IPS-20b (cell line): ENCODE measurements at regions not wholly inside any gene's neighbourhood (a gene's known extent, or its start where the extent isn't known, plus 50 kb on each side); places are given as distances from the start of the nearest gene placed in this dataset.

Experiments
- H3K27ac ChIP-seq: one replicate; pipeline ENCODE4 v1.5.1; 2013; ENCODE audit warnings: low read length
- H3K27me3 ChIP-seq: 2 replicates; pipeline ENCODE4 v1.6.1; 2013; ENCODE audit warnings: mild to moderate bottlenecking, low read length, inconsistent platforms; ENCODE audit not compliant: insufficient read depth
- H3K36me3 ChIP-seq: 2 replicates; pipeline ENCODE4 v1.6.1; 2013; ENCODE audit warnings: low read depth, mild to moderate bottlenecking, inconsistent platforms, low read length, moderate library complexity; ENCODE audit not compliant: insufficient read depth
- H3K4me1 ChIP-seq: 2 replicates; pipeline ENCODE4 v1.6.1; 2013; ENCODE audit warnings: mild to moderate bottlenecking, control low read depth, inconsistent platforms, low read length, moderate library complexity; ENCODE audit not compliant: insufficient read depth
- H3K4me3 ChIP-seq: 2 replicates; pipeline ENCODE4 v1.5.1; 2013; ENCODE audit warnings: mild to moderate bottlenecking, low read length, inconsistent platforms
- H3K9ac ChIP-seq: 2 replicates; pipeline ENCODE4 v1.6.1; 2013; ENCODE audit warnings: low read depth, mild to moderate bottlenecking, inconsistent platforms, low read length, moderate library complexity
- H3K9me3 ChIP-seq: 2 replicates; pipeline ENCODE4 v1.6.1; 2013; ENCODE audit warnings: mild to moderate bottlenecking, low read depth, low read length, inconsistent platforms; ENCODE audit not compliant: insufficient read depth

DNA sequence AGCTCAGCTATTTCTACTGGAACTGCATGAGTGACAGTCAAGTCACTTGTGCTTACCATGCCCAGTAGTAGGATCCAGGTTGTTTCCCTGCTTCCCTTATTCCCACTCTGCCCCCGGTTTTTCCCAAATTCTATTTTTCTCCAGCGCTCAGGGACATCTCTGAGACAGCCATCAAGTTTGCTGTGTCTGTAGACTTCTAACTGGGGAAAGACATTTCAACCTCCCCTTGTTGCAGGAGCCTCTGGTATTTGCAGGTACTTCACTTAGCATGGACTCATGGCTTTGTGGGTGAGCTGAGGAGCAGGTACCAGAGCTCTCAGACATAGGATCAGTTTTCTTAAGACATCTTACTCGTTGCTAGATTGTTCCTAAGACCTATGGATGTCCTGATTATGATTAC, 801.6 kb upstream of the RBFOX1 start:
- Histone ChIP-seq H3K4me1 (no peaks in the 10 kb centered on the region), H3K36me3 (no peaks in the 10 kb centered on the region), H3K9ac (no peak overlapping the region), H3K27ac (no peak overlapping the region), H3K9me3 (no peaks in the 10 kb centered on the region), H3K4me3 (no peak overlapping the region), H3K27me3 (no peaks in the 10 kb centered on the region)

DNA sequence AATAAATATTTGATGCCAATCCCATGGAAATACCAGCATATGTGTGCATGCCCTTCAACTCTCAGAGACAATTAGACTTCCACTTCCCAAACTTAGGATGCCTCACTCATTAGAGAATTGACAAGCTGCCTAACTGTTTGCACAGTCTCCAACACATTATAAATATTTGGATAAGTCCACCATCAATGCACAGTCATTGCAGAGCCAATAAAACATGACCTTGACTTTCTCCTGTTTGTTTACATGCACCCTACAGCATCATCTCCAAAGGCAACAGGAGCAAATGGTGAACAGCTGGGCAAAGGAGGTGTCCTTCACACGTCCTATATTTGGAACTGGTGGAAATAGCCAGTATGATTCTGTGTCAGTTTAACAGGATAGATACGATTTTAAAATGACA, 804.4 kb upstream of the RBFOX1 start:
- no peaks in the 10 kb centered on the region for H3K36me3 ChIP-seq
- no peaks in the 10 kb centered on the region for H3K9me3 ChIP-seq
- H3K4me1 ChIP-seq: no peaks in the 10 kb centered on the region
- no peaks in the 10 kb centered on the region for H3K27me3 ChIP-seq
- H3K4me3 ChIP-seq: no peak overlapping the region
- H3K27ac ChIP-seq: no peak overlapping the region
- H3K9ac ChIP-seq: no peak overlapping the region

DNA sequence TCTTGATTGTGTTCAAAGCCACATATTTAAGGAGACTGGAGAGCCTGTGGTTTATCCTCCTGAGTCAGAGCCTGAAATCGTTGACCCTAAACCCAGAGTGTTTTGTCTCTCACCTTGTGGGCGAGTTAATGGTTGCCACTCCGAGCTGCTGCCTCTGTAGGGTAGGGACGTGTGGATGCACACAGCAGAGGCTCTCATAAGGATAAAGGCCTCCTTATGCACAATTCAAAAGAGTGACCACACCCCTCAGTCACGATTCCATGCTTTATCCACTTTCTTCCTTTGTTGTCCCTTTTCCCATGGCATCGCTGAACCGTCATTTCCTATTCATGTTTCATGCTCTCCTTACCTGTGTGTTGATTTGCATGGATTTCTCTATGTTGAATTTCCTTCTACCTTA, 805.0 kb upstream of the RBFOX1 start:
- no peak overlapping the region for H3K9ac ChIP-seq
- no peak overlapping the region for H3K4me3 ChIP-seq
- H3K27me3 ChIP-seq: no peaks in the 10 kb centered on the region
- no peaks in the 10 kb centered on the region for H3K9me3 ChIP-seq
- no peaks in the 10 kb centered on the region for H3K4me1 ChIP-seq
- H3K36me3 ChIP-seq: no peaks in the 10 kb centered on the region
- H3K27ac ChIP-seq: no peak overlapping the region

DNA sequence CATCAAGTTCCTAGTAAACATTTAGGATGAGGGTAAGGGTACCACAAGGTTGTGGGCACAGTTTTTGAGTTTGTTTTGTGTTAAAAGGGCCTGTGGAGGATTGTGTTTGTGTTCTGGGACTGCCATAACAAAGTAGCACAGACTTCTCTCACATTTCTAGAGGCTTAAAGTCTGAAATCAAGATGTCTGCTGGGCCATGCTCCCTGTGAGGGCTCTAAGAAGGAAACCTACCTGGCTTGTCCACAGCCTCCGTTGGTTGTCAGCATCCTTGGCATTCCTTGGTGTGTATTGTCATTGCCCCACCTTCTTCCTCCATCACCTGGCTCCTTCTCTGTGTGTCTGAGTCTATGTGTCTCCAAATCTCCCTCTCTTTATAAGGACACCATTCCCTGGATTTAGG, 808.1 kb upstream of the RBFOX1 start:
- H3K36me3 ChIP-seq: no peaks in the 10 kb centered on the region
- no peaks in the 10 kb centered on the region for H3K9me3 ChIP-seq
- no peak overlapping the region for H3K9ac ChIP-seq
- no peak overlapping the region for H3K27ac ChIP-seq
- H3K27me3 ChIP-seq: no peaks in the 10 kb centered on the region
- peaks cover 4% of the 10 kb centered on the region; the same call in 1 of the 2 replicates for H3K4me1 ChIP-seq
- no peak overlapping the region for H3K4me3 ChIP-seq

DNA sequence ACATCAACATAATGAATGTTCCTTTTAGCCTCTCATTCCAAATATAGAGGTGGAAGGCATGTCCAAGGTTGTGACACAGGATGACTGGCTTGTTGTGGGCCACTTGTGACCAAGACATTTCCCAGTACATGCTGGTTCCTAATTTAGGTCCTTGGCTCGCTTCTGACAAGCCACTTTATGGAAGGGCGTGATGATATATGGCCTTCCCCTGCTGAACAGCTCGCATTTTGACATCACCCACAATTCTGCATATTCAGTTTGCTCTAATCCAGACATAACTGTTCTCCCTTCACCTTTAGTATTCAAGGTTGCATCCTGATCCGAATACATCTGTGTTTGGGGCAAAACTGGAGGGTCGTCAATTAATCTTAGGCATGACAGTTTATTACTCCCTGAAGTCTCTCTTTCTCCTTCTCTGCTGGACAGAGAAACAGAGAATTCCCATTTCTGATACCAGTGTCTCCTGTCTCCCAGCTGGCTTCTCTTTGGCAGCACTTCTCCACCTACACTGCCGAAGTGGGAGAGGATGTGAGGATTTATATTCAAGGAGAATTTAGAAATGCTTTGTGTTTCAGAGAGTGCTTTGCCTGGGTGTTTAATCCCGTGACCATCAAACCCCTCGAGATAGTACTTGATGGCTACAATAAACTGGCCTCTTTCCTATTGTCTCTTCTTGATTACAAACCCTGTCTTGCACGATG, 815.5 kb upstream of the RBFOX1 start:
- Histone ChIP-seq H3K9me3 (no peaks in the 10 kb centered on the region), H3K27me3 (no peaks in the 10 kb centered on the region), H3K4me1 (peaks cover 4% of the 10 kb centered on the region; the same call in 1 of the 2 replicates), H3K9ac (no peak overlapping the region), H3K27ac (no peak overlapping the region), H3K36me3 (no peaks in the 10 kb centered on the region), H3K4me3 (no peak overlapping the region)

DNA sequence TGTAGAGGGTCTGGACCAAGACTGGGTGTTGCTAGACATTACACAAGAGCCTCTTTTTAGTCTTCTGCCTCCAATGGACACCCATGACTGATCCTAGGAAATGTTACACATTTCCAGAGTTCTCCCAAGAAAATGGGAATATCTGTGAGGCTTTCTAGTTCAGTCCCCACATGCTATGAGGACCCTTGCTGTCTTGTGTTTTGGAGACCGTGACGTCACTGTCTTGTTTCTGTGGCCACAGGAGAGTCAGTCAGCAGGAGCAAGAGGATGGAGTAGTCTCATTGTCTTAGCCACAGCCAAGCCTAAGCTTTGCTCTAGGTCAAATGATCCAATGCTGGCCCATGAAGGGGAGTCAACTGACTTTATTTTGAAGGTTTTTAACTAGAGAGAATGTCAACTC, 820.1 kb upstream of the RBFOX1 start:
- no peak overlapping the region for H3K27ac ChIP-seq
- H3K4me1 ChIP-seq: no peaks in the 10 kb centered on the region
- no peaks in the 10 kb centered on the region for H3K36me3 ChIP-seq
- H3K27me3 ChIP-seq: no peaks in the 10 kb centered on the region
- no peaks in the 10 kb centered on the region for H3K9me3 ChIP-seq
- H3K9ac ChIP-seq: no peak overlapping the region
- H3K4me3 ChIP-seq: no peak overlapping the region

DNA sequence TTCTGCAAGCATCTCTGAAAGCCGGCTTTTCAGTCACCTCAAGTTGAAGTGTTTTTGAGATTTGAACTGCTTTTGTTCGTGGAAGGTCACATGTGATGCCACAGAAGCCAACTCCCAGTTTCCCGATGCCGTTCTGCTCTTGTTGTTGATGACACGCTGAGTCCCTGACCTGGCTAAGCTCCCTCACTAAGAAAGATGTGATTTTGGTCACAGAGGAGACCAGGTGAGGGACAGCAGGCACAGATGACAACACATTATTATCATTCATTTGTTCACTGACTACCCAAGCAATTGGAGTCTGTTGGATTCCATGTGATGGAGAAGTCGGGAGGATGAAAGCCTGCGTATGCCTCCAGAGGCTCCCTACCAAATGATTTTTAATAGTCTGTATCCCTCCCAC, 822.4 kb upstream of the RBFOX1 start:
- no peaks in the 10 kb centered on the region for H3K36me3 ChIP-seq
- no peaks in the 10 kb centered on the region for H3K27me3 ChIP-seq
- H3K9me3 ChIP-seq: no peaks in the 10 kb centered on the region
- H3K4me3 ChIP-seq: no peak overlapping the region
- H3K9ac ChIP-seq: no peak overlapping the region
- H3K4me1 ChIP-seq: no peaks in the 10 kb centered on the region
- H3K27ac ChIP-seq: no peak overlapping the region

DNA sequence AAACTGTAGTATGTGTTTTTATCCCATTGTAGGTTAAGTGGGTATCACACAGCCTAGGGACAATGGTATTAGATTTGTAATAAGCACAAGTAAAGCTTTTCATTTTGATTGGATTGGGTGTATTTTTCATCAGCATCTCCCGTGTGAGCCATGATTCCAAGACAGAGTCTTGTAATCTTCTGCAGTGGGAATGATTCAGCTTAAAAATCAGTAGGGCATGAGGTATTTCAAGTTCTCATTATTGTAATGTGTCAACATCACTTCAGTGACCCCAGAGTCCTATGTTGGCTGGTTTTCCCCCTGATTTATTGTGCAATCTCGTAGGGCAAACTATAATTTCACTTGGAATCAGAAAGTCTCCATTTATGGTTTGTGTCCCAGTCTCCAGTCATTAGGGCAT, 833.2 kb upstream of the RBFOX1 start:
- Histone ChIP-seq H3K9ac (no peak overlapping the region), H3K27me3 (no peaks in the 10 kb centered on the region), H3K9me3 (no peaks in the 10 kb centered on the region), H3K27ac (no peak overlapping the region), H3K36me3 (no peaks in the 10 kb centered on the region), H3K4me1 (no peaks in the 10 kb centered on the region; the same call in 1 of the 2 replicates), H3K4me3 (no peak overlapping the region)

DNA sequence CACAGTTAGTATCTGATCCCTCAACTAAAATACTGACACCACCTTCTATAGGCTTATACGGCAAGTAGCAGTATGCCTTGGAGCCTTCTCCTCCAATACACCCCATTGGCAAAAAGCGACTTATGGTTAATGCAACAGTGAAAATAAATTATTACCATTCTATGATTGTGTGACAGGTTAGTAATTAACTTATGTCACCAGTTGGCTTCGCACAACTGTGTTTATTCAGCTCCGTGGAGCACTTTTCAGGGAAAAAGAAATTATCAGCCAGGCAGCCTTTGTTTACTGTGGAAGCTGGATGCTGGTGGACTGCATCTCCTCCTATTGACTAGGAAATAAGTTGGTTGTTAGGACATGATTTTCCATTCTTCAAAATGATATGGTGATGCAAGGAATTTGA, 833.8 kb upstream of the RBFOX1 start:
- Histone ChIP-seq H3K4me1 (no peaks in the 10 kb centered on the region; the same call in 1 of the 2 replicates), H3K27ac (no peak overlapping the region), H3K9ac (no peak overlapping the region), H3K36me3 (no peaks in the 10 kb centered on the region), H3K4me3 (no peak overlapping the region), H3K9me3 (no peaks in the 10 kb centered on the region), H3K27me3 (no peaks in the 10 kb centered on the region)

DNA sequence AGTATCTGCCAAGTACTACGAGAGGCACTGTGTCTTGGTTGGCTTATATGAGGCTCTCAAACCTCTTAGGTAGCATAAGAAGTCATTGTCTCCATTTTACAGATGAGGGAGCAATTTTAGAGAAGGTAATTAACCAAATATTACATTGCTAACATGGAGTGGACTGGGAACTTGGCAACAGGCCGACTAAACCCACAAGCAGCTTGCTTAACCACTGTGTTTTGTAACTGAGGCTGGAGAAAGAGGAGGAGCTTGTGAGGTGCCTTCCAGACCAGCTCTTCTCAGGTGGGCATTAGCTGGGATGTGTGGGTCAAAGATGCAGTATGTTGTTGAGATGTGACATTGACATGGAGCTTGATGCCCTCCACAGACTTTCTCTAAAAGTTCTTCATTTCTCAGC, 835.6 kb upstream of the RBFOX1 start:
- Histone ChIP-seq H3K9ac (no peak overlapping the region), H3K27ac (no peak overlapping the region), H3K27me3 (no peaks in the 10 kb centered on the region)

DNA sequence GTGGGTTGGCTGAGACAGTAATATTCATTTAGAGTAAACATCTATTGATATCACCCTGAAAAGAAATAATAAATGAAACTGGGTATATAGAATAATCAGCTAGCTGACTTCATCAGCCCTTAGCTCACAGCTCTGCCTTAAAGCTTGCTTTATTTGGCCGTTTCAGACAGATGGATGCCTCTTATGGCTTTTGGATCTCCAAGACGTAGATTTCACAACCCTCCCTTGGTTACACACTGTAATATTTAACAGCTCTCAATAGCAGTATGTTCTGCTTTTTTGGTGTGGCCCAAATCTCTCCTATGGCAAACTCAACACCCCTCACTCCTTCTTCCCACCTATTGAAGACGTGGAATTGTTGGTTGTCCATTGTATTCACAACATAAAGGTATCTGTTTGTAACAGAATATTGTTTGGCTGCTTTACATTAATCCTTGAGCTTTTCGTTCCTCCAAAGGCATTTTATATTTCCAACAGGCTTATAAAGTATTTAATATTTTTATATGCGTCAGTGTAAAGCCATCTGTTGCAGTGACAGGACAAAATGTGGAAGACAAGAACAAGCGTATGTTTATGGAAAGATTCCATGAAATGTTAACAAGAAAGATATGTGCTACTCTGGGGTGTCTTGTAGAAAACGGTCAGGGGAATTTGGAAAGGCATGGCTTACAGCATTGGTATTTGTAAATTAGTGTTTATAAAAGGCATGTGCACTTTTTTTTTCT, 837.0 kb upstream of the RBFOX1 start:
- no peaks in the 10 kb centered on the region for H3K27me3 ChIP-seq
- H3K4me3 ChIP-seq: no peak overlapping the region
- H3K4me1 ChIP-seq: no peaks in the 10 kb centered on the region; the same call in 1 of the 2 replicates
- H3K27ac ChIP-seq: no peak overlapping the region
- H3K9me3 ChIP-seq: no peaks in the 10 kb centered on the region
- no peaks in the 10 kb centered on the region for H3K36me3 ChIP-seq
- H3K9ac ChIP-seq: no peak overlapping the region

More for the DNA sequence above, 835.6 kb upstream of the RBFOX1 start:
- no peaks in the 10 kb centered on the region for H3K9me3 ChIP-seq
- no peaks in the 10 kb centered on the region; the same call in 1 of the 2 replicates for H3K4me1 ChIP-seq
- H3K4me3 ChIP-seq: no peak overlapping the region
- no peaks in the 10 kb centered on the region for H3K36me3 ChIP-seq

DNA sequence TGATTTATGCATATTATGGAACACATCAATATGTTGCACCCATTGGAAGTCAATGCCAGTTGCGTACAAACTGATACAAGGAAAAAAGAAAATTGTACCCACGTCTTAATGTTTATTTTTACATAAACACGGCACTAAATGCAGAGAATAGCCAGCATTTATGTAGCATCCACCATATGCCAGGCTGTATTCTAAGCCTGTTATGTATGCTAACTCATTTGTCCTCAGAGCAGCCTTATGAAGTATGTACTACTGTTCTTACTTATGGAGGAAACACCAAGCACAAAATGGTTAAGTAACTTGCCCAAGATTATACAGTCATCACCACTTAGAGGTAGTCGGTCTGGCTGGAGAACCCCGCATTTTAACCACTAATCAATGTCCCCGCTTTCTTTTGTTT, 837.9 kb upstream of the RBFOX1 start:
- Histone ChIP-seq H3K9ac (no peak overlapping the region), H3K4me1 (no peaks in the 10 kb centered on the region; the same call in 1 of the 2 replicates), H3K36me3 (no peaks in the 10 kb centered on the region), H3K9me3 (no peaks in the 10 kb centered on the region), H3K27me3 (no peaks in the 10 kb centered on the region), H3K27ac (no peak overlapping the region), H3K4me3 (no peak overlapping the region)
